ENCODE measurements at regions not wholly inside any gene's neighbourhood (a gene's known extent, or its start where the extent isn't known, plus 50 kb on each side); places are given as distances from the start of the nearest gene placed in this dataset.
"Not testable (repeated sequence)": the region's sequence is repeated elsewhere in the genome, so short reads cannot be mapped to it uniquely, and the experiment has no call there.

DNA sequence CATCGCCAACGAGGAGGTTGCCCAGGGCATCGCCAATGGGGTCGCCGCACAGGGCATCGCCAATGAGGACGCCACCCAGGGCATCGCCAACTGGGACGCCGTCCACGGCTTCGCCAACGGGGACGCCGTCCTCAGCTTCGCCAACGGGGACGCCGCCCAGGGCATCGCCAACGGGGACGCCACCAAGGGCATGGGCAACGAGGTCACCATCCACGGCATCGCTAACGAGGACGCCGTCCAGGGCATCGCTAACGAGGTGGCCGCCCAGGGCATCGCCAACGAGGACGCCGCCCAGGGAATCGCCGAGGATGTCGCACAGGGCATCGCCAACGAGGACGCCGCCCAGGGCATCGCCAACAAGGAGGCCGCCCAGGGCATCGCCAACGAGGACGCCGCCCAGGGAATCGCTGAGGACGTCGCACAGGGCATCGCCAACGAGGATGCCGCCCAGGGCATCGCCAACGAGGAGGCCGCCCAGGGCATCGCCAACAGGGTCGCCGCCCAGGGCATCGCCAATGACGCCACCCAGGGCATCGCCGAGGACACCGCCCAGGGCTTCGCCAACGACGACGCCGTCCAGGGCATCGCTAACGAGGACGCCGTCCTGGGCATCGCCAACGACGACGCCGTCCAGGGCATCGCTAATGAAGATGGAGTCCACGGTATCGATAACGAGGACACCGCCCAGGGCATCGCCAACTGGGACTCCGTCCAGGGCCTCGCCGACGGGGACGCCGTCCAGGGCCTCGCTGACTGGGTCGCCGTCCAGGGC lies 945.7 kb downstream of the TUBA3C start:
- Histone ChIP-seq H3K79me2 (ENCODE audit: insufficient read depth, low read length) (no peaks in the 10 kb centered on the region), H3K4me2 (ENCODE audit: insufficient read depth, low read length) (no peak overlapping the region), H3K36me3 (ENCODE audit: insufficient read depth, low read length) (no peaks in the 10 kb centered on the region), H2AFZ (ENCODE audit: low read length) (no peak overlapping the region), H3K27me3 (ENCODE audit: insufficient read depth, low read length) (no peaks in the 10 kb centered on the region), H4K20me1 (ENCODE audit: insufficient read depth, low read length) (no peaks in the 10 kb centered on the region), H3K4me3 (ENCODE audit: insufficient read depth, low read length) (no peak overlapping the region), H3K27ac (ENCODE audit: low read depth, low read length) (no peak overlapping the region), H3K4me1 (ENCODE audit: insufficient read depth, low read length) (no peaks in the 10 kb centered on the region), H3K9me3 (ENCODE audit: low read depth, low read length) (no peaks in the 10 kb centered on the region)
- TF ChIP-seq, protein P1, sequence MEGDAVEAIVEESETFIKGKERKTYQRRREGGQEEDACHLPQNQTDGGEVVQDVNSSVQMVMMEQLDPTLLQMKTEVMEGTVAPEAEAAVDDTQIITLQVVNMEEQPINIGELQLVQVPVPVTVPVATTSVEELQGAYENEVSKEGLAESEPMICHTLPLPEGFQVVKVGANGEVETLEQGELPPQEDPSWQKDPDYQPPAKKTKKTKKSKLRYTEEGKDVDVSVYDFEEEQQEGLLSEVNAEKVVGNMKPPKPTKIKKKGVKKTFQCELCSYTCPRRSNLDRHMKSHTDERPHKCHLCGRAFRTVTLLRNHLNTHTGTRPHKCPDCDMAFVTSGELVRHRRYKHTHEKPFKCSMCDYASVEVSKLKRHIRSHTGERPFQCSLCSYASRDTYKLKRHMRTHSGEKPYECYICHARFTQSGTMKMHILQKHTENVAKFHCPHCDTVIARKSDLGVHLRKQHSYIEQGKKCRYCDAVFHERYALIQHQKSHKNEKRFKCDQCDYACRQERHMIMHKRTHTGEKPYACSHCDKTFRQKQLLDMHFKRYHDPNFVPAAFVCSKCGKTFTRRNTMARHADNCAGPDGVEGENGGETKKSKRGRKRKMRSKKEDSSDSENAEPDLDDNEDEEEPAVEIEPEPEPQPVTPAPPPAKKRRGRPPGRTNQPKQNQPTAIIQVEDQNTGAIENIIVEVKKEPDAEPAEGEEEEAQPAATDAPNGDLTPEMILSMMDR (IDR thresholded peaks at IDR 0.05; ENCODE audit: extremely low read depth, low read depth, low read length), result no peak
- DNase-seq (ENCODE audit: insufficient read length, low spot score, missing footprints), result peak; percentile 57

DNA sequence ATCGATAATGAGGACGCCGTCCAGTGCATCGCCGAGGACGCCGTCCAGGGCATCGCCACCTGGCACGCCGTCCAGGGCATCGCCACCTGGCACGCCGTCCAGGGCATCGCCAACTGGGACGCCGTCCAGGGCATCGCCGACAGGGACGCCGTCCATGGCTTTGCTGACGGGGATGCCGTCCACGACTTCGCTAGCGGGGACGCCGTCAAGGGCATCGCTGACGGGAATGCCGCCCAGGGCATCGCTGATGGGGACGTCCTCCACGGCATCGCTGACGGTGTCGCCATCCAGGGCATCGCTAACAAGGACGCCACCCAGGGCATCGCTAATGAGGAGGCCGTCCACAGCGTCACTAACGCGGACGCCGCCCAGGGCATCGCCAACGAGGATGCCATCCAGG lies 946.5 kb downstream of the TUBA3C start:
- no peak for DNase-seq (ENCODE audit: insufficient read length, low spot score, missing footprints)
- Histone ChIP-seq H3K4me3 (ENCODE audit: insufficient read depth, low read length) (no peak overlapping the region), H3K79me2 (ENCODE audit: insufficient read depth, low read length) (no peaks in the 10 kb centered on the region), H3K9me3 (ENCODE audit: low read depth, low read length) (no peaks in the 10 kb centered on the region), H4K20me1 (ENCODE audit: insufficient read depth, low read length) (no peaks in the 10 kb centered on the region), H3K4me2 (ENCODE audit: insufficient read depth, low read length) (no peak overlapping the region), H3K36me3 (ENCODE audit: insufficient read depth, low read length) (no peaks in the 10 kb centered on the region), H3K4me1 (ENCODE audit: insufficient read depth, low read length) (no peaks in the 10 kb centered on the region), H3K27me3 (ENCODE audit: insufficient read depth, low read length) (no peaks in the 10 kb centered on the region), H3K27ac (ENCODE audit: low read depth, low read length) (no peak overlapping the region), H2AFZ (ENCODE audit: low read length) (no peak overlapping the region)
- TF ChIP-seq, protein P1 (IDR thresholded peaks at IDR 0.05; ENCODE audit: extremely low read depth, low read depth, low read length), result no peak

DNA sequence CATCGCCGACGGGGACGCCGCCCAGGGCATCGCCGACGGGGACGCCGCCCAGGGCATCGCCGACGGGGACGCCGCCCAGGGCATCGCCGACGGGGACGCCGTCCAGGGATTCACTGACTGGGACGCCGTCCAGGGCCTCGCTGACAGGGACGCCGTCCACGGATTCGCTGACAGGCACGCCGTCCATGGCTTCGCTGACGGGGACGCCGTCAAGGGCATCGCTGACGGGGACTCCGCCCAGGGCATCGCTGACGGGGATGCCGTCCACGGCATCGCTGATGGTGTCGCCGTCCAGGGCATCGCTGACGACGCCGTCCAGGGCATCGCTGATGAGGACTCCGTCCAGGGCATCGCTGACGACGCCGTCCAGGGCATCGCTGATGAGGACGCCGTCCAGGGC lies 947.2 kb downstream of the TUBA3C start:
- not testable (repeated sequence) for H2AFZ ChIP-seq (ENCODE audit: low read length); H3K4me2 ChIP-seq (ENCODE audit: insufficient read depth, low read length); H3K36me3 ChIP-seq (ENCODE audit: insufficient read depth, low read length); H3K9me3 ChIP-seq (ENCODE audit: low read depth, low read length); H4K20me1 ChIP-seq (ENCODE audit: insufficient read depth, low read length); H3K27ac ChIP-seq (ENCODE audit: low read depth, low read length); H3K4me1 ChIP-seq (ENCODE audit: insufficient read depth, low read length); DNase-seq (ENCODE audit: insufficient read length, low spot score, missing footprints); H3K79me2 ChIP-seq (ENCODE audit: insufficient read depth, low read length); H3K4me3 ChIP-seq (ENCODE audit: insufficient read depth, low read length); H3K27me3 ChIP-seq (ENCODE audit: insufficient read depth, low read length)

DNA sequence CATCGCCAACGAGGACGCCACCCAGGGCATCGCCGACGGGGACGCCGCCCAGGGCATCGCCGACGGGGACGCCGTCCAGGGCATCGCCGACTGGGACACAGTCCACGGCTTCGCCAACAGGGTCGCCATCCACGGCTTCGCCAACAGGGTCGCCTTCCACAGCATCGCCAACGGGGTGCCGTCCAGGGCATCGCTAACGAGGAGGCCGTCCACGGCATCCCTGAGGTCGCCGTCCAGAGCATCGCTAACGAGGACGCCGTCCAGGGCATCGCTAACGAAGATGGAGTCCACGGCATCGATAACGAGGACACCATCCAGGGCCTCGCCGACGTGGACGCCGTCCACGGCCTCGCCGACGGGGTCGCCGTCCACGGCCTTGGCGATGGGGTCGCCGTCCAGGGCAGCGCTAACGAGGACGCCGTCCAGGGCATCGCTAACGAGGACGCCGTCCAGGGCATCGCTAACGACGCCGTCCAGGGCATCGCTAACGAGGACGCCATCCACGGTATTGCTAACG lies 947.8 kb downstream of the TUBA3C start:
- Histone ChIP-seq H2AFZ (ENCODE audit: low read length) (no peak overlapping the region), H3K4me2 (ENCODE audit: insufficient read depth, low read length) (no peak overlapping the region), H3K27ac (ENCODE audit: low read depth, low read length) (no peak overlapping the region), H3K27me3 (ENCODE audit: insufficient read depth, low read length) (no peaks in the 10 kb centered on the region), H3K36me3 (ENCODE audit: insufficient read depth, low read length) (no peaks in the 10 kb centered on the region), H4K20me1 (ENCODE audit: insufficient read depth, low read length) (no peaks in the 10 kb centered on the region), H3K4me3 (ENCODE audit: insufficient read depth, low read length) (no peak overlapping the region), H3K79me2 (ENCODE audit: insufficient read depth, low read length) (no peaks in the 10 kb centered on the region), H3K9me3 (ENCODE audit: low read depth, low read length) (no peaks in the 10 kb centered on the region), H3K4me1 (ENCODE audit: insufficient read depth, low read length) (no peaks in the 10 kb centered on the region)
- no peak for DNase-seq (ENCODE audit: insufficient read length, low spot score, missing footprints)
- TF ChIP-seq, protein P1 (IDR thresholded peaks at IDR 0.05; ENCODE audit: extremely low read depth, low read depth, low read length), result no peak

All from osteoblast (primary cell).